ENCODE measurements at regions not wholly inside any gene's neighbourhood (a gene's known extent, or its start where the extent isn't known, plus 50 kb on each side); places are given as distances from the start of the nearest gene placed in this dataset.

GRCh38 chr2:217419055-217419671, 559.3 kb upstream of the TNP1 start:
- Histone ChIP-seq H3K79me2 (ENCODE audit: insufficient read depth) (no peaks in the 10 kb centered on the region), H3F3A (replicated peaks; ENCODE audit: insufficient read depth) (no peaks in the 10 kb centered on the region), H3K27ac (ENCODE audit: low read depth in 2 of 2, low read length in 1 of 2) (no peak overlapping the region), H3K36me3 (replicated peaks in 1 of 2; ENCODE audit: control insufficient read depth in 1 of 2, insufficient read depth in 2 of 2, low read length in 1 of 2) (no peaks in the 10 kb centered on the region), H3K27me3 (ENCODE audit: insufficient read depth) (no peaks in the 10 kb centered on the region), H3K9ac (no peak overlapping the region), H3K9me2 (no peaks in the 10 kb centered on the region), H3K4me3 (ENCODE audit: low read depth in 2 of 2, low read length in 1 of 2) (no peak overlapping the region), H3K9me3 (no peaks in the 10 kb centered on the region), H3K4me2 (no peak overlapping the region), H3K4me1 (ENCODE audit: control insufficient read depth in 1 of 2, insufficient read depth in 2 of 2, low read depth in 1 of 2, low read length in 1 of 2) (0 out of 4 replicates have a peak, but pooled peaks cover 0 to 4% of the 10 kb centered on the region in 2 experiments), H2AFZ (ENCODE audit: low read depth) (no peak overlapping the region), H4K20me1 (ENCODE audit: insufficient read depth) (no peaks in the 10 kb centered on the region)
- ChIA-PET POLR2A (no interaction called here), CTCF (interaction anchor here (1.3 kb wide), 1 partner anchor 28 kb away, joined by 3 read pairs; no protein-coding TSS in a partner anchor)
- WGBS (ENCODE audit: low lambda C conversion rate): 80% methylated on average over 5 of the region's 5 CpGs
- DNase-seq: no peak
- TF ChIP-seq FOXM1 (IDR thresholded peaks at IDR 0.05; ENCODE audit: low read depth): no peak
- no peak for TF ChIP-seq MXI1 (IDR thresholded peaks at IDR 0.05; ENCODE audit: low read depth, low read length)
- no peak for TF ChIP-seq PBX3 (IDR thresholded peaks at IDR 0.05)
- no peak for TF ChIP-seq CTCF (IDR thresholded peaks at IDR 0.05)
- no peak for TF ChIP-seq RCOR1 (IDR thresholded peaks at IDR 0.05; ENCODE audit: low read length)
- TF ChIP-seq YY1 (IDR thresholded peaks at IDR 0.05; ENCODE audit: low read depth): no peak

GRCh38 chr2:217418544-217418943, 558.7 kb upstream of the TNP1 start:
- no peaks in the 10 kb centered on the region for H3K9me2 ChIP-seq
- peaks cover 3% of the 10 kb centered on the region for H3F3A ChIP-seq (replicated peaks; ENCODE audit: insufficient read depth)
- no peak for DNase-seq
- no peaks in the 10 kb centered on the region for H4K20me1 ChIP-seq (ENCODE audit: insufficient read depth)
- H3K27ac ChIP-seq (ENCODE audit: low read depth in 2 of 2, low read length in 1 of 2): peak overlapping the region in 1 of 2 experiments; percentile 15; a peak in 1 of 4 replicates
- no peak overlapping the region for H3K4me3 ChIP-seq (ENCODE audit: low read depth in 2 of 2, low read length in 1 of 2)
- POLR2A ChIA-PET: no interaction called here
- no peak for TF ChIP-seq MEF2A (IDR thresholded peaks at IDR 0.05; ENCODE audit: borderline replicate concordance, low read depth)
- TF ChIP-seq ELF1 (IDR thresholded peaks at IDR 0.05): no peak
- TF ChIP-seq PBX3 (IDR thresholded peaks at IDR 0.05): no peak
- TF ChIP-seq GATA2 (CRISPR knock-in tag; IDR thresholded peaks at IDR 0.05): no peak
- TF ChIP-seq TAF1 (IDR thresholded peaks at IDR 0.05; ENCODE audit: borderline replicate concordance, low read depth, low read length): no peak
- TF ChIP-seq RCOR1 (IDR thresholded peaks at IDR 0.05; ENCODE audit: low read length): no peak
- H3K9me3 ChIP-seq: no peaks in the 10 kb centered on the region
- H3K36me3 ChIP-seq (replicated peaks in 1 of 2; ENCODE audit: control insufficient read depth in 1 of 2, insufficient read depth in 2 of 2, low read length in 1 of 2): no peaks in the 10 kb centered on the region
- H2AFZ ChIP-seq (ENCODE audit: low read depth): 0 out of 2 replicates have a peak overlapping the region, but pooled peaks have one; percentile 11
- no peak overlapping the region for H3K4me2 ChIP-seq
- no peaks in the 10 kb centered on the region for H3K27me3 ChIP-seq (ENCODE audit: insufficient read depth)
- CTCF ChIA-PET: interaction anchor here (1.3 kb wide), 1 partner anchor 29 kb away, joined by 3 read pairs; no protein-coding TSS in a partner anchor
- 0 out of 4 replicates have a peak, but pooled peaks cover 0 to 4% of the 10 kb centered on the region in 2 experiments for H3K4me1 ChIP-seq (ENCODE audit: control insufficient read depth in 1 of 2, insufficient read depth in 2 of 2, low read depth in 1 of 2, low read length in 1 of 2)
- 89% methylated on average over 3 of the region's 3 CpGs for WGBS (ENCODE audit: low lambda C conversion rate)
- no peak overlapping the region for H3K9ac ChIP-seq
- H3K79me2 ChIP-seq (ENCODE audit: insufficient read depth): no peaks in the 10 kb centered on the region
